NCI-H2196 treated with DMSO at 0.1 percent for 48 hours (cell line): ENCODE measurements at regions not wholly inside any gene's neighbourhood (a gene's known extent, or its start where the extent isn't known, plus 50 kb on each side); places are given as distances from the start of the nearest gene placed in this dataset.

ENCODE experiments used
- DNase-seq: peaks from one replicate; lab custom pipeline; 2025; ENCODE audit not compliant: unreplicated experiment; lab: John Stamatoyannopoulos, UW

DNA sequence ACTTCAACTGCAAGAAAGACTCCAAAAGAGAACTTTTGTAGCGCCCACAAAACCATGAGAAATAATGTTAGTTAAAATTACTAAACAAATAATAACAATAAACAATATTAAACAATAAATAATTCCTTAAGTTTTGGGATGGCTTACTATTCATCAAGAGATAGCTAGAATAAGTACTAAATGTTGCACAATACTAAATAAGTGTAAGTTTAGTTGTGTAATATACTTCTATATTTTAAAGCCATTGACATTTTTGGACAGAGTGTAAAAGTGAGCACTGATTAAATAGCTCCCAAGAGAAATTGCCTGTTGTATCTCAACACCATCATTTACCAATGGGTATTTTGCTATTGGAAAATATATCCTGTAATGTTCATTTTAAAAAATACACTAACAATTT, 166.7 kb downstream of the ALG10 start:
- no peak for DNase-seq

DNA sequence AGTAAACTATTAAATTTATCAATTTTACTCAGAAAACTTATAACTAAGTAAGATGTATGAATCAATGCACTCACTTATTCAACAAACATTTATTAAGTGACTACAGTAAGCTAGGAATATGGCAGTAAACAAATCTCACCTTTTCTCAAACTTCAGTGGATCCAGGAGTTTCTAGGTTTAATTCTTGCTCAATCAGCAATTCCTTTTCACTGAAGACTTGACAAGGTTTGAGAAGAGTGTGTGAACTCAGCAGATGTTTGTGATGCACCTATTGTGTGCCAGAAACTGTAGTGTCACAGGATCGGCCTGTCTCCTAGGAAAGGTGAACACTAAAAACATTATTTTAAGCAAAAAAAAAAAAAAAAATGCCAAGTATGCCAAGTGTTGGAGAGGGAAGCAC, 167.8 kb downstream of the ALG10 start:
- DNase-seq = no peak

DNA sequence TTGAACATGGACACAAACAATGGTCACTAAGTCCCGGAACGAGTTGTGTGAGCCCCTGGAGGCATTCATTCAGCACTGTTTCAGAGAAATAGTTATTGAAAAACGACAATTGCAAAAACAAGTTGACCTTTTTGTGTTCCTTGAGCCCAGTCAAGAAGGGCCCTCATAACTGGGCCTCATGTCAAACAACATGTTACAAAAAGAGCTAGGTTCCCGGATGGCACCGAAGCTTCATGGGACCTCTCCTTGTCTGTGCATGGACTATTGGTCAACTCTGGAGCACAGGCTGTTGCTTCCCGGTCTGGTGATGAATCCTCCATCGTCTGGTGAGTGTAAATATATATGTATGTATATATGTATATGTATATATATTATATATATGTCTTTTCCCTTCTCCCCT, 176.6 kb downstream of the ALG10 start:
- DNase-seq = no peak

DNA sequence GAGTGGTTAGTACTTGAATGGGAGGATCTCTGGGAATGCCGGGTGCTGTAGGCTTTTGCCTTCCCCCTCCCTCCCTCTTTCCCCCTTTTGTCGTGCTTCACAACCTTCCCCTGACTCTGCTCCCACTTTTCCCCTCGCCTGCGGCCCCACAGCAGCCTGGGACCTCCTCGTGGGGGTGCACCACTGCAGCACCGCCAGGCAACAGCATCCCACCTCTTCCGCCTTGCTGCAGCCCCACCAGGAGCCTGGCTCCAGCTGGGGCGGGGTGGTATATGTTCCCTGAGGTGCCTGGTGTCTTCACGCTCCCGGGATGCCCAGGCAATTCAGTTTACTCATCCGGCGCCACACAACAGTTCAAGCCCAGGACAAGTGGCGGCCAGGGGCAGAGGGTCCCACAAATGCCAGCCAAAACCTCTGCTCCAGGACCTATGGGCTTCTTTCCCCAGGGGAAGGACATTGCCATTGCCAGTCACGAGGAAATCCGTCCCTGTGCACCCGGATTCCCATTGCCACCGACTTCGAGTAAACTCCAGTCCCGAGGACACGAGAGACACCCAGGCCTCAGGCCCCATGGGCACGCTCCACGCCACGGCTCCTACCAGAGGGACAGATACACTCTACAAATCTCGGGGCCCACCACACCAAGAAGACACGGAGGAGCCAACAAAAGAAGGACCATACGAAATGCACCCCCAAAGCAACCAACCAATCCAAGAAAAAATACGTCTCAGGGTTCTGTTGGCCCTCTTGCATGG, 181.7 kb downstream of the ALG10 start:
- DNase-seq = no peak

DNA sequence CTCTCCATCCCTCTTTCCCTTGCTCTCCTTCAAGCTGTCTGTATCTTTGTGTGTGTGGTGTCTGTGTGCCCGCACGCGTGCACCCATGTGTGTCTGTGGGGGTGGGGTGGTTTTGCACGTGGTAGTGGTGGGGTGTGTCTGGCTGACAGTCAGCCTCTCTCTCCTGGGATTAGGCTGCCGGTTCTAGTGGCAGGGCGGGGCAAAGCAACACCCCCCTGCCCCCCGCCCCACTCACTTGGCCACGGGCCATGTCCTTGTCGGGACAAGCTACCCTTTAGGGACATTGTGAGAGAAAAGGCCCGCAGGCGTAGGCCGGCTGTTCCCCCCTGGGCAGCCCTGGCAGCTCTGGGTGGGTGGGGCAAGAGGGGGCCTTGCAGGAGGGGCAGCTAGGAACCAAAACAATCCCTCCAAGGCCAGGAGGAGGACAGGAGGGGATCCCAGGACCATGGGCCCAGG, 182.6 kb downstream of the ALG10 start:
- no peak for DNase-seq

DNA sequence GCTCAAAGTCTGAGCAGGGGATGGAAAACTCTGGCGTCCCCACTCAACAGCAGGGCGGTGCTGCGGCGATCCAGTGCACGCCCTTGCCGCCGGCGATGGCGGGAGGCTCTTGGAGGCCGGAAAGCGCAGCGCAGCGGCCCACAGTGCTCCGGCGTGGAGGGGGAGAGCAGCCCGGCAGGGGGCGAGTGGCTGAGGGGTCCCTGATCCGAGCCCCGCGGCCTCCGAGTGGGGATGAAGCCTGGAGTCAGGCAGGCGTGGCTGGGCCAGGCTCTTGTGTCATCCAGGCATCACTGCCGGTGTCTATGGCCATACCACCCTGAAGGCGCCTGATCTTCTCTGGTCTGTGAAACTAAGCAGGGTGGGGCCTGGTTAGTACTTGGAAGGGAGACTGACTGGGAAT, 183.1 kb downstream of the ALG10 start:
- no peak for DNase-seq

DNA sequence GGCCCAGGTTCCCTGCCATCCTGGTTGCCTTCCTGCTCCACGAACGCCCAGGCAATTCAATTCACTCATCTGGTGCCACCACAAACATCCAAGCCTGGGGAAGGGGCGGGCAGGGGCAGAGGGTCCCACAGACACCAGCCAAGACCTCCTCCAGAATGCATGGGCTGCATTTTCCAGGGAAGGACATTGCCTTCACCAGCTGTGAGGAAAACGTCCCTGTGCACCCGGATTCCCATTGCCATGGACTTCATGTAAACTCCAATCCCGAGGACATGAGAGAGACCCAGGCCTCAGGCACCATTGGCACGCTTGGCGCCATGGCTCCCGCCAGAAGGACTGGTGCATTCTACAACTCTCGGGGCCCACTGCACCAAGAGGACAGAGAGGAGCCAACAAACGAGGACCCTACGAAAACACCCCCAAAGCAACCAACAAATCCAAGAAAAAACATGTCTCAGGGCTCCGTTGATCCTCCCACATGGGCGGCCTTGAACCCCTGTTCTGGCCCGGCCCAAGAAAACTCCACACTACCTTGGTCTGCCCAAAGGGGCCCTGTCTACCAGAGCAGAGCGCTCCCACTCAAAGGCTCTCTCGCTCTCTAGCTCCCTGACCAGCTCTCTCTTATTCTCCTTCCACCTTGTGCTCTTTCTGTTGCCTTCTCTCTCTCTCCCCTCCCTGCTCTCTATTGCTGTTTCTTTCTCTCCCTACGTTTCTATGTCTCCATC, 183.9 kb downstream of the ALG10 start:
- no peak for DNase-seq

DNA sequence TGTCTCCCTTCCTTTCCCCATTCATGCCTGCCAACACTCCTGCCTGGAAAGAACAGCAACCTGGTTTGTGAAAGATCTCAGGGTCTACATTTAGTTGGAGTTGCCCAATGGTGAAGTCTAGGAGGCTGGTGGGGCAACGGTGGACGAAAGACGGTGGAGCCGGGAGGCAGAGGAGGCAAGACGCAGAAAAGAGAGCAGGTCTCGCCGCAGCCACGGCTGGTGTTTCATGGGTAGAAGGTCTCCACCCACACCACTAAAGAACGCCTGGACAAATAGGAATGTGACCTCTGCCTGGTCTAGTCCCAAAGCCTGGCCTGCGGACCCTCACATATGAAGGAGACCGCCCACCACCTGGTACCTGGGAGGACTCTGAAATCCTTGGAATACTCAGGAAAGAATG, 185.6 kb downstream of the ALG10 start:
- no peak for DNase-seq

DNA sequence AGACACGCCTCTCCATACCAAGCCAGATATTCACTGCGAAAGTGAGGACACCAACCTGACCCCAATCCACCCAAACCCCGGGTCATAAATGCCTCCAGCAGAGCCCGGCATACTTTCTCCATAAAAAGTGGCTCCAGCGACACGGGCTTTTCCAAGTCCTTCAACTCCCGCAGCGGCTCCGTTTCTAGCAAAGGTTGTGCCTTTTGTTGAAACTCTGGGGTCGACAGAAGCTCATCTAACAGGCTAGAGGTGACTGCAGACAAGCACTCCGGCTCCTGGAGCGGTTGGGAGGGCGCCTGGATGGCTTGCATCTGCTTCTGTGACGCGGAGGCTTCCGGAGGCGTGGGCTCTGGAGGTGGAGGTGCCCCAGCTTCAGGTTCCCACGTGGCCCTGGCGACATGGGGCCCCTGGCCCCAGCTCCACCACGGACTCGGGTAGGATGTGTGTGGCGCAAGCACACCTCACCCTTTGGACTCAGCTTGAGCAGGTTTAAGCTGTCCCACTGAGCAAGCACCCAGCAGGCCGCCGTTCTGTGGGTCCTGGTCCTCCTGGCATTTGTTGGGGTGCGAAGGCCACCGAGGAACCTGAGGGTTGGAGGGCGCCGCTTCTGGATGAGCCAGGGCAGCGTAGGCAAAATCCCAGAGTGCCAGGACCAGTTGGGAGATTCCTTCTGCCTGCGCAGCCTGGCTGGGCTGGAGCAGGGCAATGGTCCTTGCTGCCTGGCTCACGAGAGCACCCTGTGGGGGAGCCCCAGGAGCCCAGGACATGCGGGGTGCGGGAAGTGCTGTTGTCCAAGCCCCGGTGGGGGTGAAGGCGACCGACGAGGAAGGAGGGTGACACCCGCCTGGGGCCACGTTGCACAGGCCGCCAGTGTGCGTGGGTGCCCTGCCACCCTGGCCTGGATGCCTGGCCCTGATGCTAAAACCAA, 186.3 kb downstream of the ALG10 start:
- no peak for DNase-seq

DNA sequence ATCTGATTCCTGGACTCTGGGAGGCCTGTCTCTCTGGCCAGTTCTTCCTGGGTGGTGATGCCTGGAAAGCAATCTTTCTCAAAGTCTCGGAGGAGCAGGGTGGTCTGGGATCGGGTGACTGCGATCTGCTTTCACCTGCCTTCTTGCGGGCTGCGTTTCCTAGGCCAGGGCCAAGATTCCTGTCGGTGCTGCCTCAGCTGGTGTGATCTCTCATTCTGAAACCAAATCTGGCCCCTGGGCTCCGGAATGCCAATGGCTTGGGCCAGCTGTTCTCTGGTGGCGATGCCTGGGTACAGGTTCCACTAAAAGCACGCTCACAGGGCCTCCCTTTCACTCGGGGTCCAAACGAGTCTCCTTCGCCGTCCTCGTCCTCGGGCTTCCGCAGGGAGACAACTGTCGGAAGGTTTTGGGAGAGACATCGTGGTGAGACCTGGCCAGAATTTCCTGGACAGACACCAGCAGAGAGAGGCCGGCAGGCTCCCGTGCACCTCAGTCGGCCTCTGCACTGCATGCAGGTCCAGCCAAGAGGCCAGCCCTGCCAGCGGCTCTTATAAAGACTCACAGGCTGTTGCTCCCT, 187.1 kb downstream of the ALG10 start:
- DNase-seq = no peak

DNA sequence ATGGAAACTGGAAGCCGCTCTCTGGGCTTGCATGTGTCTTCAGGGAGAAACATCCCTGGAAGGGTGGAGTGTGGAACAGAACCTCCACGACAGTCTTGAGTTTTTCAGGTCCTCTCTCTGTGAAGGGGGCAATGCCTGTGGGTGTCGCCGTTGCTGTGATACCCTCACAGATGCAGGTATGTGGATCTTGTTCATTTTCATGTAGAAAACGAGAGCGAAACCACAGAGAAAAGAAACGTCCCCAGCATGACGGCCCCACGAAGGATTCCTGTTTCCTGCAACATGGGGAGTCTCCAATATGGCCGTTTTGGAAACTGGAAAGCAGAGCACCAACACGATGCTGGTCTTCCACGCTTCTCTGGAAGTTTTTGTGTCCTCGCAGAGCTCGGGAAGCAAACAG, 187.9 kb downstream of the ALG10 start:
- no peak for DNase-seq

DNA sequence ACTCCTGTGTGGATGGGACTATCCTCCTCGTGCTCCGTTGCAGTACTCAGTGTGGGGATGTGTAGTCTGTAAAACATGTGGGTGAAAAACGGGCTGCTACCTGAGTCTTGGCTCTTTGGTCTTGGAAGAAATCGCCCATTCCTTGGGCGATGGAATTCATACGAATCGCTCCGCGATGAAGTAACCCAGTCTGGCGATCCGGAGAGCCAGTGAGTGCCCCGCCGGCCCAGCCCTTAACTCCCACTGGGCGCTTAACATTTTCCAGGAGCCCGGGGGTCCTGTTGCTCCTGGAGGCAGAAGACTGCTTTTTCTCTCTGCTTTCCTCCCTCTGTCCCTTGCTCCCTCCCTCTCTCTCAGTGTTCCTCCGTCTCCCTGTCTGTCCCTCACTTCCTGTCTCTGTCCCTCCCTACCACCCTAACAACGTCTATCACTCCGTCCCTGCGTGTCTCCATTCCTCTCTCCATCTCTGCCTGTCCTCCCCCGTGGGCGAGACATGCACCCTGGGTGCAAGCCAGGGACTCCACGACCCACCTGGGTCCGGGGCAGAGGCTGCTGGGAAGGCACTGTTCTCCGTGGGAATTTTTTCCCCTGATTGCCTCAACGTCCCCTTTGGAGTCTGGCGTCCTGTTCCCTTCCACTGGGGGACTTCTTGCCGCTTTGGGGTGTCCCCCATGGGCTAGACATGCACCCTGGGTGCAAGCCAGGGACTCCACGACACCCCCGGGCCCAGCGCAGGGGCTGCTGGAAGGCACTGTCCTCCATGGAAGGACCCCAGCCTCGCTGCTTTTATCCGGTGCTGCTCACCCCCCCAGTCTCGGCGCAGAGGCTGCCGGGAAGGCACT, 188.6 kb downstream of the ALG10 start:
- no peak for DNase-seq

DNA sequence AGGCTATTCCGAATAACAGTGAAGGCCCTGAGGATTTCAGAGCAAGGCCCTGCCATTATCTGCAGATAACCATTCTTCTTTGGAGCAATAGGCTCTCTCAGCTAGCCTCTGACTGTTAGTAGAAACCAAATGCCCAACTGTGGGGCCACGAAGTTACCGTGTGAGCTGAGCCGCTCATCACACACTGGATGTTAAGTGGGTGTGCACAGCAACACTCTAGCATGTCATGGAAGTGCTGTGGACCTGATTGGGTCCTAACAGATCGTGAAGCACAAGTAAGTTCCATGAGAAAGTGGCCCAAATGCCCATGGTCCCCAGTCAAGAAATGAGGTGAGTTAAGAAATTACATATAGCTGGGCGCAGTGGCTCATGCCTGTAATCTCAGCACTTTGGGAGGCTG, 190.4 kb downstream of the ALG10 start:
- no peak for DNase-seq

DNA sequence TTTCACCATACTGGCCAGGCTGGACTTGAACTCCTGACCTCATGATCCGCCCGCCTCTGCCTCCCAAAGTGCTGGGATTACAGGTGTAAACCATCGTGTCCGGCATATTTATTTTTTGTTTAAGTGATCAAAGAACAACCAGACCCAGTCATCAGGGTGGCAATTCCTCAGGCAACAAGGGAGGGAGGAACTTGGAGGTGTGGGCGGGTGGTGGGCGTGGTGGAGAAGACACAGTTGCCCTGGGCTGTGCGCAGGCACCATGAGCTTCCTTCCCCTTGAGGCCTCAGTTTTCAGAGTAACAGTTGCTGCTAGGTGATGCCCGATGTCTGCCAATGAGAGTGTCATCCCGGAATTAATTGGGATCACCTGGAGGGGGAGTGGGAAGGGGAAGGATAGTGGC, 191.7 kb downstream of the ALG10 start:
- no peak for DNase-seq

DNA sequence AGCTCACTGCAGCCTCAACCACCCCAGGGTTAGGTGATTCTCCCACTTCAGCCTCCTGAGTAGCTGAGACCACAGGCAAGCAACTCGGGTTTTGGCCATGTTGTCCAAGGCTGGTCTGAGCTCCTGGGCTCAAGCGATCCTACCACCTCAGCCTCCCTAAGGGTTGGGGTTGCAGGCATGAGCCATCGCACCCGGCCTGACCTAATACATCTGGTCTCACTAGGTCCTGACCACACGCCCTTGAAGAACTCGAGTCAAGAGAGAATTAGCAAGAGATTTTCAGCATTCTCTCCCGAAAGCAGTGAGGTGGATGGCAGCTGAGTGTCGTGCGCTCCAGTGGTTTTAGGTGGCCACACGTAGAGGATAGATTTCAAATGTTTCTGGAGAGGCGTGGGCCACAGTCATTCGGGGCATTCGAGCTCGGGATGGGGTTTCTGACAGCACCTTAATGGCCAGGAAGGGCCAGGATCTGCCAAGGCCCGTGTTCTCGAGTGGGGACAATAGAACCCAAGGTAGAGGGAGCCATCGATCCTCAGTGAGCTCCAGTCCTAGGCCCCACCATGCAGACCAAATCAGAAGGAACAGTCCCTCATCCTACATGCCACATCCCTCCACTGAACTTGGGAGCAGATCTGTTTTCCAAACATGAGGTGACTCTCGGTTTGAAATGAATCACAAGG, 193.1 kb downstream of the ALG10 start:
- no peak for DNase-seq

DNA sequence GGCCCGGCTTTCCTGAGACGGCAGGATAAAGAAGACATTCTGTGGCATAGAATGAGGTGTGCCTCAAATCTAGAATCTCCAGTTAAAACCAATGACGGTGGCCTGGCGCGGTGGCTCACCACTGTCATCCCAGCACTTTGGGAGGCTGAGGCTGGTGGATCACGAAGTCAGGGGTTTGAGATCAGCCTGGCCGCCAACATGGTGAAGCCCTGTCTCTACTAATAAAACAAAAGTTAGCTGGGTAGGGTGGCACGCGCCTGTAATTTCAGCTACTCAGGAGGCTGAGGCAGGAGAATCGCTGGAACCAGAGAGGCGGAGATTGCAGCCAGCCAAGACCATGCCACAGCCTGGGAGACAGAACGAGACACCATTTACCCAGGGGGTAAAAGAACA, 193.6 kb downstream of the ALG10 start:
- no peak for DNase-seq

DNA sequence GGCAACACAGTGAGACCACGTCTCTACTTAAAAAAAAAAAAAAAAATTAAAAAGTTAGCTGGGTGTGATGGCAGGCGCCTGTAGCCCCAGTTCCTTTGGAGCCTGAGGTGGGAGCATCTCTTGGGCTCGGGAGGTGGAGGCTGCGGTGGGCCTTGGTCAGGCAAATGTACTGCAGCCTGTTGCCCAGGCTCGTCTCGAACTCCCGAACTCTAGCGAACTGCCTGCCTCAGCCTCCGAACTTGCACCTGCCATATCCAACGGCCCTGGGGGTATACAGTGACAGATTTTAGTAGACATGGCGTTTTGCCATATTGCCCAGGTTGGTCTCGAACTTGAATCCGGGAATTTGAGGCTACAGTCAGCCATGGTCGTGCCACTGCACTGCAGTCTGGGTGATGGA, 195.4 kb downstream of the ALG10 start:
- no peak for DNase-seq

DNA sequence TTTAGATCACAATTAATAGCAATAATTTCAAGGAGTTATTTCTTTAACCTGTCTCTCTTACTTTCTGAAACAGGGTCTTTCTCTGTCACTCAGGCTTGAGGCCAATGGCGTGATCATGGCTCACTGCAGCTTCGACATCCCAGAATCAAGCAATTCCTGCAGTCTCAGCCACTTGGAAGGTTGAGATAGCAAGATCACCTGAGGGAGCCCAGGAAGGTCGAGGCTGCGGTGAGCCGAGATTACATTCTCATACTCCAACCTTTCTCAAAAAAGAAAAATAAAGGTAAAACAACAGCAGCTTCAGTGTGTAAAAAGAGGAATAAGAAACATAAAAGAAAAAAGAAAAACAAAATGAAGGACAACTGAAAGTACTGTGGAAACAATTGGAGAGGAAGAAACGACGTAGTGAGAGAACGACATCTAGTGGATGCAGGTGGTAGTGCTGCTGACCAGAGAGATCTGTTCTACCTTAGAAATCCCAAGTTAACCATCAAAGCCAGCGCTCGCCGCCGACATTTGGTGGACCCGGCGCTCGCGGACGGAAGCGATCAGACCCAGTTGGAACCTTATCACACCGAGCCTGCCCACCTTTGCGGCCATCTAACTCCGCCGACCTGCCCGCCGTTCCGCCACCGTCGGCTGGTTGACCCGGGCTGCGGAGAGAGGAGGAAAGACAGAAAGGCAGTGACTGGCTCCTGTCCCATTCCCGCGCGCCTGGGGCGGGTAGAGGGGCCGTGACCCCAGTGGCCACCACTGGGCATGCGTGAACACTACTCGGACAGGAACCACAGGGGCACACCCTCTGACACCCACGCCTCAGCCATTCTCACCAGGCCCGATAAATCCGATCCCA, 196.1 kb downstream of the ALG10 start:
- peak; percentile 3 for DNase-seq
